IMR-90 (cell line): ENCODE measurements at regions not wholly inside any gene's neighbourhood (a gene's known extent, or its start where the extent isn't known, plus 50 kb on each side); places are given as distances from the start of the nearest gene placed in this dataset.

Experiments
- ATAC-seq: fragments of 200-7000 bp; cut with Tn5 transposase; 2 replicates; pipeline ENCODE4 v1.9.1; 2020; ENCODE audit warnings: low read depth, mild to moderate bottlenecking, moderate library complexity
- BruUV-seq: library from RNA; stranded (reverse); fragments of 400-500 nt; replicated peaks from 2 replicates; lab custom pipeline; 2021; lab: Mats Ljungman, UMichigan
- CTCF ChIA-PET: fragments of 300-600 bp; formaldehyde crosslinking; extraction: SDS; loops from one replicate; lab custom pipeline; 2021; ENCODE audit warnings: antibody characterized with exemption; lab: Yijun Ruan, JAX
- POLR2A ChIA-PET: fragments of 300-600 bp; sonication (Branson Sonifier 250); formaldehyde crosslinking; loops from one replicate; lab custom pipeline; 2022; ENCODE audit warnings: antibody characterized with exemption; ENCODE audit not compliant: unreplicated experiment; lab: Charles Lee
- DNase-seq: peaks from one replicate; pipeline ENCODE4 v3.0.0; 2013
- H2AFZ ChIP-seq: replicated peaks from 2 replicates; pipeline ENCODE3; 2013; ENCODE audit warnings: low read length, mild to moderate bottlenecking; ENCODE audit not compliant: poor library complexity
- H2AK5ac ChIP-seq: 2 replicates; pipeline ENCODE4 v1.6.1; 2013; ENCODE audit warnings: low read depth, low read length, inconsistent platforms
- H2AK9ac ChIP-seq: replicated peaks from 2 replicates; pipeline ENCODE3; 2013; ENCODE audit warnings: mild to moderate bottlenecking, low read depth, low read length, moderate library complexity; ENCODE audit not compliant: poor library complexity
- H2BK120ac ChIP-seq: 2 replicates; pipeline ENCODE4 v1.6.1; 2013; ENCODE audit warnings: low read depth, low read length, inconsistent platforms
- H2BK15ac ChIP-seq: 3 replicates; pipeline ENCODE4 v1.6.1; 2013; ENCODE audit warnings: low read depth, low read length, inconsistent platforms
- H2BK20ac ChIP-seq: 2 replicates; pipeline ENCODE4 v1.6.1; 2013; ENCODE audit warnings: low read depth, mild to moderate bottlenecking, inconsistent platforms, low read length, moderate library complexity
- H2BK5ac ChIP-seq: 2 replicates; pipeline ENCODE4 v1.6.1; 2013; ENCODE audit warnings: mild to moderate bottlenecking, low read depth, low read length, inconsistent platforms; ENCODE audit not compliant: poor library complexity, severe bottlenecking
- H3K14ac ChIP-seq: replicated peaks from 2 replicates; pipeline ENCODE4 v1.6.1; 2013; ENCODE audit warnings: low read depth, low read length, inconsistent platforms
- H3K18ac ChIP-seq: 2 replicates; pipeline ENCODE4 v1.6.1; 2013; ENCODE audit warnings: low read depth, low read length, control low read depth
- H3K23ac ChIP-seq: 2 replicates; pipeline ENCODE4 v1.6.1; 2013; ENCODE audit warnings: low read depth, low read length, inconsistent platforms
- H3K27ac ChIP-seq: 2 replicates; pipeline ENCODE4 v1.5.1; 2013; ENCODE audit warnings: mild to moderate bottlenecking, control low read depth, low read length; ENCODE audit not compliant: insufficient read depth
- H3K27me3 ChIP-seq: 2 replicates; pipeline ENCODE4 v1.6.1; 2013; ENCODE audit warnings: low read length; ENCODE audit not compliant: control insufficient read depth, insufficient read depth
- H3K36me3 ChIP-seq: 2 replicates; pipeline ENCODE4 v1.6.1; 2013; ENCODE audit warnings: low read length, mixed read lengths; ENCODE audit not compliant: control insufficient read depth, insufficient read depth
- H3K4ac ChIP-seq: 2 replicates; pipeline ENCODE4 v1.6.1; 2013; ENCODE audit warnings: low read depth, low read length, inconsistent platforms
- H3K4me1 ChIP-seq: 2 replicates; pipeline ENCODE4 v1.6.1; 2013; ENCODE audit warnings: low read length, mixed read lengths; ENCODE audit not compliant: control insufficient read depth, insufficient read depth
- H3K4me2 ChIP-seq: 2 replicates; pipeline ENCODE4 v1.6.1; 2013; ENCODE audit warnings: low read depth, mild to moderate bottlenecking, control low read depth, low read length, moderate library complexity
- H3K4me3 ChIP-seq: 2 replicates; pipeline ENCODE4 v1.5.1; 2013; ENCODE audit warnings: low read depth, mild to moderate bottlenecking, control low read depth, low read length, moderate library complexity; ENCODE audit not compliant: insufficient read depth
- H3K56ac ChIP-seq: 2 replicates; pipeline ENCODE4 v1.6.1; 2013; ENCODE audit warnings: low read length, inconsistent platforms; ENCODE audit not compliant: insufficient read depth; ENCODE audit errors: extremely low read depth
- H3K79me1 ChIP-seq, 2 experiments: 2 replicates each; pipeline ENCODE4 v1.6.1; 2013; ENCODE audit warnings: low read length in 2 of 2, inconsistent platforms in 1 of 2, low read depth in 1 of 2
- H3K9ac ChIP-seq: 2 replicates; pipeline ENCODE4 v1.6.1; 2013; ENCODE audit warnings: low read depth, low read length, control low read depth
- H3K9me1 ChIP-seq: 2 replicates; pipeline ENCODE4 v1.6.1; 2013; ENCODE audit warnings: low read length, inconsistent platforms; ENCODE audit not compliant: insufficient read depth
- H3K9me3 ChIP-seq: 2 replicates; pipeline ENCODE4 v1.6.1; 2013; ENCODE audit warnings: low read length; ENCODE audit not compliant: control insufficient read depth, insufficient read depth
- H4K20me1 ChIP-seq: 2 replicates; pipeline ENCODE4 v1.6.1; 2013; ENCODE audit warnings: low read length, inconsistent platforms; ENCODE audit not compliant: insufficient read depth
- H4K5ac ChIP-seq: 2 replicates; pipeline ENCODE4 v1.6.1; 2013; ENCODE audit warnings: mild to moderate bottlenecking, low read depth, low read length, control low read depth
- H4K8ac ChIP-seq, 2 experiments: 2 replicates each; pipeline ENCODE4 v1.6.1; 2013; ENCODE audit warnings: low read depth in 2 of 2, low read length in 2 of 2, control low read depth in 1 of 2, inconsistent platforms in 1 of 2
- H4K91ac ChIP-seq: 2 replicates; pipeline ENCODE4 v1.6.1; 2013; ENCODE audit warnings: low read depth, low read length, inconsistent platforms; ENCODE audit not compliant: insufficient read depth
- CHD1 ChIP-seq: IDR thresholded peaks from 2 replicates; pipeline ENCODE4 v1.6.1; 2012; ENCODE audit warnings: low read depth, low read length, improper control_type of control experiment
- POLR2A ChIP-seq: IDR thresholded peaks from 2 replicates; pipeline ENCODE4 v1.6.1; 2012; ENCODE audit warnings: mild to moderate bottlenecking, low read depth, low read length
- WGBS, 2 experiments: methylation state at CpG; one replicate each; pipeline versions ENCODE4 v1.1.5 to v1.1.7; 2013; ENCODE audit warnings: missing lambda C conversion rate in 2 of 2; ENCODE audit not compliant: insufficient read length in 1 of 2; ENCODE audit errors: extremely low coverage in 2 of 2; 5-methylcytosine and 5-hydroxymethylcytosine counted together
- dilution Hi-C: fragments of 300-500 bp; cut with HindIII; formaldehyde crosslinking; loops from one replicate; pipeline ENCODE4 v1.14.3; 2018; ENCODE audit warnings: low sequenced_read_pairs; ENCODE audit not compliant: unreplicated experiment
- in situ Hi-C: fragments of 300-500 bp; cut with MboI; formaldehyde crosslinking; loops from 3 replicates; pipeline ENCODE4 v1.14.3; 2019; ENCODE audit warnings: low sequenced_read_pairs, inconsistent platforms, mixed read lengths
- intact Hi-C: fragments of 100-400 bp; cut with micrococcal nuclease; formaldehyde crosslinking; loops from 2 replicates; pipeline ENCODE4 v1.10.0; 2022

DNA sequence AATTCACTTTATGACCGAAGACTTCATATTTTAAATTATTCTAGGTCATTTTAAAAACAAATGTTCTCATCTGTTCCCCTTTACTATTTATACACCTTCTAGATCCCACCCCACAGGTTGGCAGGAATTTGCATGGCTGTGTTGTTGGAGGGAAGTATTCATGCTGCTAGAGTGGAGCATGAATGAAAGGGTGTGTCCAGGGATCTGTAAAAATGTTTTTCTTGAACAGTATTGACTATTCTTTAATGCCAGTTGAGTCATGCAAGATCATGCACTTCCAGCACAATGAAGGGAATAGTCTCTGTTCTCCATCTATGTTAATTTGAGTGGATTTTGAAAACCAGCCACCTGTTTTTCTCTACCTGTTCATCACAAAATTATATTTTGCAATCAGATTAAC is 52.0 kb upstream of the COL3A1 start:
- Histone ChIP-seq H2BK5ac (no peak overlapping the region), H2AK5ac (no peak overlapping the region), H3K56ac (no peak overlapping the region), H3K9me1 (no peaks in the 10 kb centered on the region), H2BK120ac (no peak overlapping the region), H2AK9ac (no peak overlapping the region), H3K14ac (no peak overlapping the region), H3K23ac (no peak overlapping the region), H4K8ac (no peak overlapping the region), H3K79me1 (no peaks in the 10 kb centered on the region), H3K9me3 (peaks cover 3% of the 10 kb centered on the region), H3K27me3 (no peaks in the 10 kb centered on the region), H4K5ac (no peak overlapping the region), H3K4me3 (no peak overlapping the region), H3K4ac (no peak overlapping the region), H3K27ac (no peak overlapping the region), H3K36me3 (no peaks in the 10 kb centered on the region), H3K9ac (no peak overlapping the region), H2BK15ac (no peak overlapping the region), H2BK20ac (no peak overlapping the region), H2AFZ (no peak overlapping the region), H3K4me1 (no peaks in the 10 kb centered on the region; the same call in 1 of the 2 replicates), H4K20me1 (no peaks in the 10 kb centered on the region), H3K18ac (no peak overlapping the region), H4K91ac (no peak overlapping the region), H3K4me2 (no peak overlapping the region)
- intact Hi-C loops (no loop called here), in situ Hi-C loops (no loop called here), dilution Hi-C loops (no loop called here)
- DNase-seq (no peak), ATAC-seq (no peak)
- no TSS peak for BruUV-seq
- POLR2A ChIA-PET: no interaction called here
- CTCF ChIA-PET: no interaction called here
- no CpG with 5 or more reads among the region's 1 CpG for WGBS, 2 experiments
- no peak for TF ChIP-seq POLR2A
- TF ChIP-seq CHD1: no peak
